DND-41 (cell line): ENCODE measurements at regions not wholly inside any gene's neighbourhood (a gene's known extent, or its start where the extent isn't known, plus 50 kb on each side); places are given as distances from the start of the nearest gene placed in this dataset.

ENCODE experiments used
- EZH2 ChIP-seq: IDR thresholded peaks from 3 replicates; pipeline ENCODE4 v1.6.1; 2012; ENCODE audit warnings: borderline replicate concordance, low read depth, mild to moderate bottlenecking, moderate library complexity, low read length, inconsistent platforms; ENCODE audit not compliant: severe bottlenecking
- TF ChIP-seq, protein P1 (sequence below): IDR thresholded peaks from 2 replicates; pipeline ENCODE4 v1.5.1; 2012; ENCODE audit warnings: borderline replicate concordance, low read length, moderate library complexity, mild to moderate bottlenecking; ENCODE audit not compliant: poor library complexity, severe bottlenecking; ENCODE audit errors: extremely low read depth

GRCh38 chr2:145721681-145722080 is 1201.8 kb upstream of the ZEB2 start:
- TF ChIP-seq EZH2: no peak
- TF ChIP-seq, protein P1, sequence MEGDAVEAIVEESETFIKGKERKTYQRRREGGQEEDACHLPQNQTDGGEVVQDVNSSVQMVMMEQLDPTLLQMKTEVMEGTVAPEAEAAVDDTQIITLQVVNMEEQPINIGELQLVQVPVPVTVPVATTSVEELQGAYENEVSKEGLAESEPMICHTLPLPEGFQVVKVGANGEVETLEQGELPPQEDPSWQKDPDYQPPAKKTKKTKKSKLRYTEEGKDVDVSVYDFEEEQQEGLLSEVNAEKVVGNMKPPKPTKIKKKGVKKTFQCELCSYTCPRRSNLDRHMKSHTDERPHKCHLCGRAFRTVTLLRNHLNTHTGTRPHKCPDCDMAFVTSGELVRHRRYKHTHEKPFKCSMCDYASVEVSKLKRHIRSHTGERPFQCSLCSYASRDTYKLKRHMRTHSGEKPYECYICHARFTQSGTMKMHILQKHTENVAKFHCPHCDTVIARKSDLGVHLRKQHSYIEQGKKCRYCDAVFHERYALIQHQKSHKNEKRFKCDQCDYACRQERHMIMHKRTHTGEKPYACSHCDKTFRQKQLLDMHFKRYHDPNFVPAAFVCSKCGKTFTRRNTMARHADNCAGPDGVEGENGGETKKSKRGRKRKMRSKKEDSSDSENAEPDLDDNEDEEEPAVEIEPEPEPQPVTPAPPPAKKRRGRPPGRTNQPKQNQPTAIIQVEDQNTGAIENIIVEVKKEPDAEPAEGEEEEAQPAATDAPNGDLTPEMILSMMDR: no peak
